HepG2 (cell line): ENCODE measurements at regions not wholly inside any gene's neighbourhood (a gene's known extent, or its start where the extent isn't known, plus 50 kb on each side); places are given as distances from the start of the nearest gene placed in this dataset.

Source experiments
- ATAC-seq: fragments of 200-7000 bp; cut with Tn5 transposase; 3 replicates; pipeline ENCODE4 v1.9.1; 2020; ENCODE audit warnings: mild to moderate bottlenecking, moderate library complexity
- BruUV-seq: library from RNA; stranded (reverse); fragments of 400-500 nt; replicated peaks from 2 replicates; lab custom pipeline; 2021; lab: Mats Ljungman, UMichigan
- CTCF ChIA-PET: fragments of 300-600 bp; formaldehyde crosslinking; extraction: SDS; loops from one replicate; lab custom pipeline; 2021; ENCODE audit warnings: low total read pairs, inconsistent platforms, low intra/inter-chr PET ratio; lab: Yijun Ruan, JAX
- POLR2A ChIA-PET: fragments of 350-600 bp; sonication (Branson Sonifier 250); formaldehyde crosslinking; loops from one replicate; lab custom pipeline; 2020; ENCODE audit warnings: antibody characterized with exemption, inconsistent platforms; lab: Yijun Ruan, JAX
- DNase-seq: peaks from one replicate; pipeline ENCODE4 v3.0.0-alpha.2; 2015; ENCODE audit warnings: low spot score
- FAIRE-seq: peaks from 3 replicates; lab custom pipeline; 2011; peaks lifted over from hg19 to GRCh38; lab: Jason Lieb, UNC
- H2AFZ ChIP-seq: one replicate; pipeline ENCODE4 v1.6.1; 2011; ENCODE audit warnings: low read length, inconsistent platforms
- H3K27ac ChIP-seq: fragments of 300-600 bp; 3 replicates; pipeline ENCODE4 v1.8.0; 2011; ENCODE audit warnings: mixed run types, mild to moderate bottlenecking, mixed read lengths, low read length, inconsistent platforms; ENCODE audit not compliant: insufficient read depth; ENCODE audit errors: extremely low read length
- H3K27me3 ChIP-seq, 2 experiments: fragments of 200-600 bp in 1 of 2; 2 replicates in 1 of 2; 3 replicates in 1 of 2; pipeline versions ENCODE4 v1.6.0 to v1.8.0; 2011; ENCODE audit warnings: low read length in 2 of 2, mild to moderate bottlenecking in 2 of 2, moderate library complexity in 2 of 2, inconsistent platforms in 1 of 2; ENCODE audit not compliant: insufficient read depth in 2 of 2, control insufficient read depth in 1 of 2
- H3K36me3 ChIP-seq, 2 experiments: fragments of 200-600 bp in 1 of 2; replicated peaks in 1 of 2; 2 replicates in 1 of 2; 3 replicates in 1 of 2; pipeline versions ENCODE4 v1.5.1 to v1.8.0; 2011; ENCODE audit warnings: low read length in 2 of 2, inconsistent platforms in 1 of 2; ENCODE audit not compliant: insufficient read depth in 2 of 2, control insufficient read depth in 1 of 2
- H3K4me1 ChIP-seq: 2 replicates; pipeline ENCODE4 v1.5.1; 2012; ENCODE audit warnings: low read length, inconsistent platforms; ENCODE audit not compliant: insufficient read depth
- H3K4me2 ChIP-seq: 2 replicates; pipeline ENCODE4 v1.6.0; 2011; ENCODE audit warnings: low read depth, low read length, inconsistent platforms
- H3K4me3 ChIP-seq, 3 experiments: fragments of 200-600 bp in 1 of 3; sonication (generic), shearing (Covaris generic) in 1 of 3; replicated peaks in 1 of 3; 2 replicates each; pipeline ENCODE4 v1.5.1; 2011 to 2016; ENCODE audit warnings: low read length in 3 of 3, inconsistent platforms in 2 of 3, low read depth in 2 of 3, mild to moderate bottlenecking in 2 of 3, control low read depth in 1 of 3, mixed read lengths in 1 of 3; ENCODE audit not compliant: insufficient read depth in 1 of 3
- H3K79me2 ChIP-seq: one replicate; pipeline ENCODE4 v1.6.1; 2011; ENCODE audit warnings: low read length, inconsistent platforms; ENCODE audit not compliant: insufficient read depth
- H3K9ac ChIP-seq: 2 replicates; pipeline ENCODE4 v1.6.0; 2011; ENCODE audit warnings: mild to moderate bottlenecking, low read depth, low read length, inconsistent platforms; ENCODE audit not compliant: insufficient read depth
- H3K9me3 ChIP-seq: 2 replicates; pipeline ENCODE4 v1.5.1; 2012; ENCODE audit warnings: mild to moderate bottlenecking, low read length
- H4K20me1 ChIP-seq: 2 replicates; pipeline ENCODE4 v1.6.0; 2011; ENCODE audit warnings: inconsistent platforms, mild to moderate bottlenecking, low read length, moderate library complexity; ENCODE audit not compliant: insufficient read depth
- CEBPB ChIP-seq: IDR thresholded peaks from 2 replicates; pipeline ENCODE4 v1.6.1; 2011; ENCODE audit warnings: low read depth, low read length, improper control_type of control experiment, borderline replicate concordance
- CHD4 ChIP-seq: fragments of 200-600 bp; sonication (generic); IDR thresholded peaks from 2 replicates; pipeline ENCODE4 v1.7.0; 2017; ENCODE audit warnings: mild to moderate bottlenecking, low read length, borderline replicate concordance
- DBP ChIP-seq: sonication (generic); formaldehyde crosslinking; IDR thresholded peaks from 2 replicates; pipeline ENCODE4 v1.4.0; 2020; ENCODE audit warnings: missing genetic modification reagents; ENCODE audit errors: not compliant biosample characterization
- ELF4 ChIP-seq: sonication (generic); formaldehyde crosslinking; IDR thresholded peaks from 2 replicates; pipeline ENCODE4 v1.5.0; 2020; ENCODE audit warnings: missing genetic modification reagents, mild to moderate bottlenecking, moderate library complexity, borderline replicate concordance
- FOXO4 ChIP-seq: sonication (generic); formaldehyde crosslinking; conservative IDR thresholded peaks from 2 replicates; pipeline ENCODE4 v1.8.1; 2023; ENCODE audit warnings: missing genetic modification reagents
- KDM4B ChIP-seq: sonication (generic); formaldehyde crosslinking; IDR thresholded peaks from 2 replicates; pipeline ENCODE4 v1.4.0; 2020; ENCODE audit warnings: missing genetic modification reagents
- NBN ChIP-seq: fragments of 450-650 bp; conservative IDR thresholded peaks from 2 replicates; pipeline ENCODE4 v1.6.1; 2017
- NR2F1 ChIP-seq, 2 experiments: fragments of 450-650 bp in 1 of 2; formaldehyde crosslinking in 1 of 2; IDR thresholded peaks; 2 replicates each; pipeline versions ENCODE4 v1.5.0 to v1.6.1; 2016 to 2020; ENCODE audit warnings: mild to moderate bottlenecking in 1 of 2, missing compliant biosample characterization in 1 of 2, missing genetic modification reagents in 1 of 2, moderate library complexity in 1 of 2
- RORA ChIP-seq: sonication (generic); formaldehyde crosslinking; IDR thresholded peaks from 2 replicates; pipeline ENCODE4 v1.5.0; 2020; ENCODE audit warnings: mild to moderate bottlenecking, missing genetic modification reagents, moderate library complexity
- ZBTB8A ChIP-seq: sonication (generic); formaldehyde crosslinking; IDR thresholded peaks from 2 replicates; pipeline ENCODE4 v1.4.0; 2020; ENCODE audit warnings: mild to moderate bottlenecking, low read depth, missing genetic modification reagents, borderline replicate concordance
- ZNF333 ChIP-seq: sonication (generic); formaldehyde crosslinking; IDR thresholded peaks from 2 replicates; pipeline ENCODE4 v1.4.0; 2020; ENCODE audit warnings: mild to moderate bottlenecking, missing genetic modification reagents, borderline replicate concordance
- ZNF33B ChIP-seq: sonication (generic); formaldehyde crosslinking; IDR thresholded peaks from 2 replicates; pipeline ENCODE4 v1.5.1; 2020; ENCODE audit warnings: mild to moderate bottlenecking, missing genetic modification reagents
- ZNF44 ChIP-seq: sonication (generic); formaldehyde crosslinking; IDR thresholded peaks from 2 replicates; pipeline ENCODE4 v1.5.1; 2020; ENCODE audit warnings: mild to moderate bottlenecking, missing genetic modification reagents
- ZNF704 ChIP-seq: sonication (generic); formaldehyde crosslinking; IDR thresholded peaks from 2 replicates; pipeline ENCODE4 v1.8.1; 2023; ENCODE audit warnings: mild to moderate bottlenecking, inconsistent platforms, moderate library complexity, missing genetic modification reagents, borderline replicate concordance
- ZNF788 ChIP-seq: sonication (generic); formaldehyde crosslinking; IDR thresholded peaks from 2 replicates; pipeline ENCODE4 v1.5.0; 2020; ENCODE audit warnings: mild to moderate bottlenecking, missing genetic modification reagents, borderline replicate concordance
- WGBS: methylation state at CpG from one replicate; pipeline ENCODE4 v1.1.6; 2017; ENCODE audit warnings: low lambda C conversion rate; 5-methylcytosine and 5-hydroxymethylcytosine counted together
- in situ Hi-C: cut with HindIII; loops from 2 replicates; pipeline ENCODE4 v1.10.0; 2017; ENCODE audit warnings: low pct_unique_long_range_greater_than_20kb; ENCODE audit not compliant: extremely low pct_ligation_motif_present
- intact Hi-C: fragments of 100-400 bp; cut with micrococcal nuclease; formaldehyde crosslinking; loops from one replicate; pipeline ENCODE4 v1.10.0; 2022; ENCODE audit not compliant: unreplicated experiment

GRCh38 chr10:8296090-8296733 lies 241.7 kb downstream of the GATA3 start:
- H3K9me3 ChIP-seq, result no peaks in the 10 kb centered on the region
- 10% methylated on average over 16 of the region's 22 CpGs for WGBS
- no peak overlapping the region for H3K27ac ChIP-seq
- TF ChIP-seq NBN (no peak), CEBPB (peak; percentile 65)
- TF ChIP-seq, all 625 proteins: peak for 1
- intact Hi-C loops, result no loop called here
- ChIA-PET CTCF (no interaction called here), POLR2A (no interaction called here)
- Histone ChIP-seq H3K36me3 (no peaks in the 10 kb centered on the region), H3K4me1 (no peaks in the 10 kb centered on the region), H3K9ac (no peak overlapping the region), H3K27me3 (peaks cover 0 to 34% of the 10 kb centered on the region in 2 experiments; a peak in 2 of 5 replicates), H3K4me2 (no peak overlapping the region), H3K4me3 (no peak overlapping the region), H2AFZ (no peak overlapping the region), H3K79me2 (no peaks in the 10 kb centered on the region), H4K20me1 (no peaks in the 10 kb centered on the region)
- DNase-seq (no peak), FAIRE-seq (no peak), ATAC-seq (no peak)
- in situ Hi-C loops, result no loop called here
- BruUV-seq, result no TSS peak

- in situ Hi-C loops, result no loop called here
- no peak overlapping the region for H3K27ac ChIP-seq
- intact Hi-C loops, result no loop called here
- H3K27me3 ChIP-seq, result peaks cover 0 to 36% of the 10 kb centered on the region in 2 experiments; a peak in 2 of 5 replicates
- H2AFZ ChIP-seq, result no peak overlapping the region
- no TSS peak for BruUV-seq
- H3K9me3 ChIP-seq, result no peaks in the 10 kb centered on the region
- DNase-seq, result no peak
- ChIA-PET CTCF (no interaction called here), POLR2A (no interaction called here)
- H3K4me2 ChIP-seq, result no peak overlapping the region
- no peaks in the 10 kb centered on the region for H3K36me3 ChIP-seq
- H3K79me2 ChIP-seq, result no peaks in the 10 kb centered on the region
- no peaks in the 10 kb centered on the region for H3K4me1 ChIP-seq
- H3K4me3 ChIP-seq, result no peak overlapping the region
- H3K9ac ChIP-seq, result no peak overlapping the region
- no peaks in the 10 kb centered on the region for H4K20me1 ChIP-seq
- WGBS, result 21% methylated on average over 2 of the region's 2 CpGs
- ATAC-seq, result no peak
- no peak for FAIRE-seq
- TF ChIP-seq ELF4 (CRISPR knock-in tag) (no peak), ZNF704 (CRISPR knock-in tag) (no peak), ZNF33B (CRISPR knock-in tag) (no peak), DBP (no peak), ZNF44 (CRISPR knock-in tag) (no peak), CEBPB (no peak), ZNF333 (no peak), ZNF788 (CRISPR knock-in tag) (no peak), RORA (CRISPR knock-in tag) (no peak), KDM4B (CRISPR knock-in tag) (no peak), CHD4 (no peak), NR2F1 (CRISPR knock-in tag; IDR thresholded peaks at IDR 0.05) (no peak), ZBTB8A (no peak), FOXO4 (CRISPR knock-in tag) (no peak)
Measured at GRCh38 chr10:8296734-8297101, 242.2 kb downstream of the GATA3 start.
